ENCODE measurements at regions not wholly inside any gene's neighbourhood (a gene's known extent, or its start where the extent isn't known, plus 50 kb on each side); places are given as distances from the start of the nearest gene placed in this dataset.
"Not testable (repeated sequence)": the region's sequence is repeated elsewhere in the genome, so short reads cannot be mapped to it uniquely, and the experiment has no call there.

- no peak for DNase-seq (ENCODE audit: low spot score)
- intact Hi-C loops (cut with DNase I): no loop called here
Observed at GRCh38 chr2:172249334-172249733, 146.6 kb upstream of the DLX2 start.

DNA sequence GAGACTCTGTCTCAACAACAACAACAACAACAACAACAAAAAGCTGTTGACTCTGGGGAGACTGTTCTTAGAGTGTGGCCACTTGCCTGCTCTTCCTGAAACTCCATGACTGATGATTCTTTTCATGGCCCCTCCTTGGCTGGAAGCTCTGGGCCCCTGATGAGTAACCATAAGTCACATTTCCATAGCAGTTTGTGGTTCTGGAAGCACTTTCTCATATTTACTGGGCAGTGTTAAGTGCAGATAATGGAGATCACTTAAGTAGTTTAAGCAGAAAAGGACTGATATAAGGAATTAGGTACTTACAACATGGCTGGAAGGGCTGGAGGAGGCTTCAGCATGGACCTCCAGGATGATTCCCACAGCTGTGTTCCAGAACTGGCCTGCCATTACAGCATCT lies 147.3 kb upstream of the DLX2 start:
- intact Hi-C loops (cut with DNase I): no loop called here
- DNase-seq (ENCODE audit: low spot score): no peak

DNA sequence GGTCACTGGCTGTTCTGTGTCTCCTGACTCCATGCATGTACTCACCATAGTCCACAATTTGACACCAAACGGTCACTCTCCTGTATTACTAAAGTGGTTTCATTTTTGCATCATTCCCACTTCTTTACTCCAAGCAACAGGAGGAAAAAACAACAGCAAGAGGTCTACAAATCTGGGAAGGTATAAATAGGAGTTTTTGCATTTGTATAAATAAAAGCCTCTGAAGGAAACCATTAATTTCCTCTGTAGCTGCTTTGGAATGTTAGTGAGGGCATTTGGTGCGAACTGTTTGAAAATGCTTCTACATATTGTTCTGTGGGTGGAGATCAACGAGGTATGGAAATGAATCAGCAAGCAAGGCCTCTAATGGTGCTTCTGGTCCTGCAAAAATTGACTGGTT lies 148.5 kb upstream of the DLX2 start:
- DNase-seq (ENCODE audit: low spot score): no peak
- intact Hi-C loops (cut with DNase I): no loop called here

GRCh38 chr2:172252154-172252553 lies 149.5 kb upstream of the DLX2 start:
- intact Hi-C loops (cut with DNase I): no loop called here
- DNase-seq (ENCODE audit: low spot score): no peak

GRCh38 chr2:172253190-172254052 lies 150.7 kb upstream of the DLX2 start:
- intact Hi-C loops (cut with DNase I): no loop called here
- peak; percentile 84 for DNase-seq (ENCODE audit: low spot score)

- no peak for DNase-seq (ENCODE audit: low spot score)
- intact Hi-C loops (cut with DNase I): no loop called here
Observed at GRCh38 chr2:172256886-172257285, 154.2 kb upstream of the DLX2 start.

GRCh38 chr2:172259827-172260226 lies 157.1 kb upstream of the DLX2 start:
- intact Hi-C loops (cut with DNase I): no loop called here

DNA sequence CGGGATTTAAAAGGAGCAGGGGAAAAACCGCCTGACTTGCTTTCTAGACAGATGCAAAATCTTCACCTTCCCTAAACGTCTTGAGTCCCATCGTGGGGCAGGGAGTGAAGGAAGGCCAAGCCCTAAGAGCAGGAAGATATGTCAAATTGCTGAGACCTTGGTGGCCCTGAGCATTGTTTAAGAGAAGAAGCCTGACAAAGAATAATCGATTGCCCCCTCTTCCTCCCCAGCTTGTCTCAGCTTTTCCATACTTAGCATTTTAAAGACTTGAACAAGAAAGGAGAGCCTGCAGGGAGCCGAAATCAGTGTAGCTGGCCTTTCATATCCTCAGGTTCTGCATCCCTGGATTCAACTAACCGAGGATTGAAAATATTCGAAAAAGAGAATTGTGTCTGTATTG lies 157.6 kb upstream of the DLX2 start:
- intact Hi-C loops (cut with DNase I): no loop called here
- no peak for DNase-seq (ENCODE audit: low spot score)

More at GRCh38 chr2:172259827-172260226, 157.1 kb upstream of the DLX2 start:
- DNase-seq (ENCODE audit: low spot score): no peak

DNA sequence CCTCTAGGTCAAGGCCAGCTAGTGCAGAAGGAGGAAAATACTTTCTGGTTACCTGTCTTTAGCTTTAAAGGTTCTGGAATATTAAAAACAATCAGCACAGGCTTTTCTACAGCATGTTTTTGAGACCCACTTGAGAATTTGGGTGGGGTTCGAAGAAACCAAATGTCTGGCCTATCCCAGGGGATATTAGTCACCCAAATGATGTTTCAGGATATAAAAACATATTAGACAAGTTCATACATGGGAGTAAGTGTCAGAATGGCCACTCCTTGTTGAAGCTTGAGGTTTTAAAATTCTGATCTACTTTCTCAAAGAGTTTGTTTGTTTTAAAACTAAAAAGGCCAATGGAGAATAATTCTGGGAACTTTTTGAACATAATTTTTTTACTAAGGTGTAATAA lies 158.6 kb upstream of the DLX2 start:
- intact Hi-C loops (cut with DNase I): no loop called here
- no peak for DNase-seq (ENCODE audit: low spot score)

DNA sequence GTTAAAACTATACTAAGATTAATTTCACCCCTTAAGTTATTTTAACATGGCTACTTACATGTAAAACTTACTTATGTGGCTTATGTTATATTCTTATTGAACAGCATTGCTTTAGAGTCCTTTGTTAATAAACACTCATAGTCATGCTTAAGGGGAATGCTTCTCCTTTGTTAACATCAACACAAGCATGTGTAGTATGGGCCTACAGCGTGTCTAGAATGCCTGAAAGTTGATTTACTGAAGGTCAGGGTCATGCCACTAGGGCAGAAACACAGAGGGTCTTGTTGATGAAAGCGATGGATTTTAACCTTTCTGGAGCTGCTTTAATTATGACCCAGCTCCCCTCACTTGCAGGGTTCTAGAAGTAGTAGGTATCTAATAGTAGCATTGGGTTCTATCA lies 159.8 kb upstream of the DLX2 start:
- no peak for DNase-seq (ENCODE audit: low spot score)
- intact Hi-C loops (cut with DNase I): no loop called here

DNA sequence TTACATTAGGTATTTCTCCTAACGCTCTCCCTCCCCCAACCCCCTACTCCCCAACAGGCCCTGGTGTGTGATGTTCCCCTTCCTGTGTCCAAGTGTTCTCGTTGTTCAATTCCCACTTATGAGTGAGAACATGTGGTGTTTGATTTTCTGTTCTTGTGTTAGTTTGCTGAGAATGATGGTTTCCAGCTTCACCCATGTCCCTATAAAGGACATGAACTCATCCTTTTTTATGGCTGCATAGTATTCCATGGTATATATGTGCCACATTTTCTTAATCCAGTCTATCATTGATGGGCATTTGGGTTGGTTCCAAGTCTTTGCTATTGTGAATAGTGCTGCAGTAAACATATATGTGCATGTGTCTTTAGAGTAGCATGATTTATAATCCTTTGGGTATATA lies 162.1 kb upstream of the DLX2 start:
- intact Hi-C loops (cut with DNase I); DNase-seq (ENCODE audit: low spot score): not testable (repeated sequence)

GRCh38 chr2:172269507-172270244 lies 157.7 kb upstream of the ITGA6 start:
- DNase-seq (ENCODE audit: low spot score); intact Hi-C loops (cut with DNase I): not testable (repeated sequence)

GRCh38 chr2:172270278-172271079 lies 156.9 kb upstream of the ITGA6 start:
- intact Hi-C loops (cut with DNase I): no loop called here
- DNase-seq (ENCODE audit: low spot score): no peak

- DNase-seq (ENCODE audit: low spot score): no peak
- intact Hi-C loops (cut with DNase I): no loop called here
Observed at GRCh38 chr2:172273910-172274571, 153.3 kb upstream of the ITGA6 start.

DNA sequence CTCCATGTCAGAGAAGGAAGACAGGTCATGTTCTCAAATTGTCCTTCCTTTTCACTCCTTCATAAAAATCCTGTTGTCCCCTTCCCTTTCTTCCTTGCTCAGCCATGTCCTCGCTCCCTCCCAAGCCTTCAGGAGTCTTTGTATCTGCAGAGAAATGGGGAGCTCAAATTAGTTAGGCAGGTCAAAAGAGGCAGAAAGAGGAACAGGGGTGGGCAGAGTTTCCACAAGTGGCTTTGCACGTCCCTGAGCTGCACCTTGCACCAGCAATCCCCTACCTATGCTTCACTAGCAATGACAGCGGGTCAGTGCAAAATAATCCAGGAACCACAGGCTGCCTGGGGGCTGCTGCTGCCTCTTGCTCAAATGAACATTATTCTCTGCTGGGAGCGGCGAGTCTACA lies 152.1 kb upstream of the ITGA6 start:
- intact Hi-C loops (cut with DNase I): no loop called here
- DNase-seq (ENCODE audit: low spot score): no peak

- DNase-seq (ENCODE audit: low spot score): no peak
Observed at GRCh38 chr2:172276961-172277360, 150.4 kb upstream of the ITGA6 start.

DNA sequence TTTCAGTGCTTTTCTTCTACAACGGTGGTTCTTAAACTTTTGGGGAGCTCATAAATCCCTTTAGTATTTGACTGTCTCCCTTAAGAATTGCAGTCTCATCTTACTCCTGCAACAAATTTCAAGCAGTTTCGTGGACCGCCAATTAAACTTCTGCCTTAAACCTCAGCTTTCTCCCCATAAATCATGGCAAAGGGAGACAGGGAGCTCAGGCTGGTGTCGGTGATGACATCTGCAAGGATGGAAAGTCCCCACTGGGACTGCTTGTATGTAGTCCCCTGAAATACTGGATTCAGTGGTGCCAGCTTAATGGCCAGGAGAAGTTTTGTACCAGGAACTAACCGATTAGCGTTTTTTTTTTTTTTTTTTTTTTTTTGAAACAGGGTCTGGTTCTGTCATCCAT lies 148.7 kb upstream of the ITGA6 start:
- no peak for DNase-seq (ENCODE audit: low spot score)
- intact Hi-C loops (cut with DNase I): no loop called here

More at GRCh38 chr2:172276961-172277360, 150.4 kb upstream of the ITGA6 start:
- intact Hi-C loops (cut with DNase I): no loop called here

- intact Hi-C loops (cut with DNase I): no loop called here
Observed at GRCh38 chr2:172279214-172279613, 148.2 kb upstream of the ITGA6 start.

DNA sequence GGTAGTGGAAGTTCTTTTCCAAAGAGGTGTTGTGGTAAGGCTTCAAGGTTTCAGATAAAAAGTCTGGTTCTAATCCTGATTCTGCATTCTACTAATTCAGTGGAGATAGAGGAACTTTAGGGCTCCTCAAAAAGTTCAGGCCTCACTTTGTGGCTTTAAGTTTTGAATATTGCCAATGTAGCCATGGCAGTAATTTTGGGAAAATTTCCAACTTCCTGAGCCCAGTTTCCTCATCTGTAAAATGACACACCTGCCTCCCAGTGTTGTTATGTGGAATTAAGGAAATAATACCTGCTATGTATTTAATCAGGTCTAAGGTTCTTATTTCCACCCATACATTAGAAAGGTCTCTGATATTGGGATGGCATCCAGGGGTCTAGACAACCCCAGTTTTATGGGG lies 147.6 kb upstream of the ITGA6 start:
- intact Hi-C loops (cut with DNase I): no loop called here
- DNase-seq (ENCODE audit: low spot score): no peak

More at GRCh38 chr2:172279214-172279613, 148.2 kb upstream of the ITGA6 start:
- DNase-seq (ENCODE audit: low spot score): no peak
